ENCODE measurements at regions not wholly inside any gene's neighbourhood (a gene's known extent, or its start where the extent isn't known, plus 50 kb on each side); places are given as distances from the start of the nearest gene placed in this dataset.

DNA sequence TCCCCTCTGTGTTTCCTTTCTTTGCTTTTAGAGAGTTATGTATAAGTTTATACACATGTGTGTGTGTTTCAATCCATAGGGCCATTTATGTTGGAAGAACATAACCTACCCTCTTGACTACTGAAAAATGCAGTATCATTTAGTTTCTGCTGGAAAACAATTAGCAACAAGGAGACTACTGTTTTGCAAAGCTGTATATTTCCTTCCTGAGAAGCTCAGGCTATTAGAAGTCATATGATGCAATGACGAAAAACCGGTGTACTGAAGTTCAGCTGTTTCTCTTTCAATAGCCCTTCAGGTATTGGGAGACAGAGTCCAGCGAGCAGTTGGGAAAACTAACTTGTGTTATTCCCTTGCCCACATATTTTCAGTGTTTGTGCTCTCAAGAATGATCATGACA is 447.7 kb upstream of the GYPC start:
- TF ChIP-seq, protein P1, sequence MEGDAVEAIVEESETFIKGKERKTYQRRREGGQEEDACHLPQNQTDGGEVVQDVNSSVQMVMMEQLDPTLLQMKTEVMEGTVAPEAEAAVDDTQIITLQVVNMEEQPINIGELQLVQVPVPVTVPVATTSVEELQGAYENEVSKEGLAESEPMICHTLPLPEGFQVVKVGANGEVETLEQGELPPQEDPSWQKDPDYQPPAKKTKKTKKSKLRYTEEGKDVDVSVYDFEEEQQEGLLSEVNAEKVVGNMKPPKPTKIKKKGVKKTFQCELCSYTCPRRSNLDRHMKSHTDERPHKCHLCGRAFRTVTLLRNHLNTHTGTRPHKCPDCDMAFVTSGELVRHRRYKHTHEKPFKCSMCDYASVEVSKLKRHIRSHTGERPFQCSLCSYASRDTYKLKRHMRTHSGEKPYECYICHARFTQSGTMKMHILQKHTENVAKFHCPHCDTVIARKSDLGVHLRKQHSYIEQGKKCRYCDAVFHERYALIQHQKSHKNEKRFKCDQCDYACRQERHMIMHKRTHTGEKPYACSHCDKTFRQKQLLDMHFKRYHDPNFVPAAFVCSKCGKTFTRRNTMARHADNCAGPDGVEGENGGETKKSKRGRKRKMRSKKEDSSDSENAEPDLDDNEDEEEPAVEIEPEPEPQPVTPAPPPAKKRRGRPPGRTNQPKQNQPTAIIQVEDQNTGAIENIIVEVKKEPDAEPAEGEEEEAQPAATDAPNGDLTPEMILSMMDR (IDR thresholded peaks at IDR 0.05): no peak
- TF ChIP-seq POLR2A (IDR thresholded peaks at IDR 0.05) (no peak), POLR2AphosphoS5 (IDR thresholded peaks at IDR 0.05; ENCODE audit: insufficient read depth in 1 of 2, low read depth in 1 of 2) (no peak)
